Peyer's patch (tissue), 4 donors: ENCODE measurements at regions not wholly inside any gene's neighbourhood (a gene's known extent, or its start where the extent isn't known, plus 50 kb on each side); places are given as distances from the start of the nearest gene placed in this dataset.

Source experiments
- POLR2A ChIP-seq, 2 donors: fragments of 450-650 bp; IDR thresholded peaks; one replicate each; pipeline ENCODE4 v1.5.1; 2017; ENCODE audit warnings: antibody characterized with exemption in 2 of 2, mild to moderate bottlenecking in 2 of 2, moderate library complexity in 2 of 2
- TF ChIP-seq, protein P1 (sequence below), 6 experiments: fragments of 450-650 bp in 4 of 6; fragments of 200-600 bp in 2 of 6; sonication (generic) in 1 of 6; IDR thresholded peaks; one replicate each; pipeline ENCODE4 v1.5.1; 2017 to 2019; ENCODE audit warnings: antibody characterized with exemption in 6 of 6, mild to moderate bottlenecking in 3 of 6, moderate library complexity in 1 of 6

GRCh38 chr4:177986236-177986635, 544.0 kb upstream of the AGA start:
- TF ChIP-seq, protein P1, sequence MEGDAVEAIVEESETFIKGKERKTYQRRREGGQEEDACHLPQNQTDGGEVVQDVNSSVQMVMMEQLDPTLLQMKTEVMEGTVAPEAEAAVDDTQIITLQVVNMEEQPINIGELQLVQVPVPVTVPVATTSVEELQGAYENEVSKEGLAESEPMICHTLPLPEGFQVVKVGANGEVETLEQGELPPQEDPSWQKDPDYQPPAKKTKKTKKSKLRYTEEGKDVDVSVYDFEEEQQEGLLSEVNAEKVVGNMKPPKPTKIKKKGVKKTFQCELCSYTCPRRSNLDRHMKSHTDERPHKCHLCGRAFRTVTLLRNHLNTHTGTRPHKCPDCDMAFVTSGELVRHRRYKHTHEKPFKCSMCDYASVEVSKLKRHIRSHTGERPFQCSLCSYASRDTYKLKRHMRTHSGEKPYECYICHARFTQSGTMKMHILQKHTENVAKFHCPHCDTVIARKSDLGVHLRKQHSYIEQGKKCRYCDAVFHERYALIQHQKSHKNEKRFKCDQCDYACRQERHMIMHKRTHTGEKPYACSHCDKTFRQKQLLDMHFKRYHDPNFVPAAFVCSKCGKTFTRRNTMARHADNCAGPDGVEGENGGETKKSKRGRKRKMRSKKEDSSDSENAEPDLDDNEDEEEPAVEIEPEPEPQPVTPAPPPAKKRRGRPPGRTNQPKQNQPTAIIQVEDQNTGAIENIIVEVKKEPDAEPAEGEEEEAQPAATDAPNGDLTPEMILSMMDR (IDR thresholded peaks at IDR 0.05) = no peak
- TF ChIP-seq POLR2A (IDR thresholded peaks at IDR 0.05) = no peak
